ENCODE measurements at regions not wholly inside any gene's neighbourhood (a gene's known extent, or its start where the extent isn't known, plus 50 kb on each side); places are given as distances from the start of the nearest gene placed in this dataset.
"Not testable (repeated sequence)": the region's sequence is repeated elsewhere in the genome, so short reads cannot be mapped to it uniquely, and the experiment has no call there.

DNA sequence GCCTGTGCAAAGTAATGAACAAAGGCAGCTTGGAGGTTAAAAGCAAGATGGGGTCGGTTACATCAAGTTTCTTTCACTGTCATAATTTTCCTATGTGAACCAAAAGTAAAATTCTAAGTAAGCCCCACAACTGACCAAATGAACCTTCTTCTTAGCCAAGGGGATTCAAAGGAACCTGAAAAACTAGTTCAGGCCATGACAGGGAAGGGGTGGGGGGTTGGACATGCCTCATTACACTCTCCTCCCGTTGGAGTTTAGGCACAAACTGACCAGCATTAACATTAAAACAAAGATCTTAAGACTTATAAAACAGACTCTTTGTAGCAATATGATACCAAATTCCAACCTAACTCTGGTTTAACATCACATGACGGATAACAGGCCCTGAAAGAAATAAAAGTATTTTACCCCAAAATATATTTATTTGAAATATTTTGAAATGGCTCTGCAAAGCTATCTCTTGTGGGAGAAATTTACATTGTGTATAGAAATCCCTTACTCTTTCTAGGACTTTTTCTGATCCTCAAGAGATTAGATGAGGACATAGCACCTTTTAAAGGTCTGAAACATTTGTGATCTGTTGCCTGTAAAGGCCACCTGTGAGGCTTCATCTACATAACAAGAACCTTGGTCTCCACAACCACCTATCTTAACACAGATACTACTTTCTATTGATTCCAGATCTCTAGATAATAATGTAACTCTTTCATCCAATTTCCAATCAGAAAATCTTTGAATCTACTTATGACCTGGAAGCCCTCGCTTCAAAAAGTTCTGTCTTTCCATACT is 1829.0 kb upstream of the MIR17HG start:
- DNase-seq (ENCODE audit: low spot score), result no peak
- ATAC-seq, result no peak

DNA sequence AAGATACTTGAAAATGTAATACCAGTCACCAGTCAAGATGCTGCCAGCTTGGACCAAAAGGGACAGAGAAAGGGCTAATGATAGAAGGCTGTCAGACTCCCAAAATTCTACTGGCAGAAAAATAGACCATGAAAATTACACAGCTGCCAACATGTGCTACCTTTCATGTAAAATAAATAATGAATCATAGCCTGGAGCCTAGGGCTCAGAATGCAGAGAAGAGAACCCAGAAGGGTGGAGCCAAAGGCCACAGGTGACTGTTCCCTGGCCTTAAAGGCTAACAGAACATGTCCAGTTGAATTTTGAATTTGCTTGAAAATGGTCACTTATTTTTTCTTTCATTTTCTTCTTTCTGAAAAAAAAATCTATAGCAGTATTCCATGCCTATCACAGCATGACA is 1827.0 kb upstream of the MIR17HG start:
- no peak for DNase-seq (ENCODE audit: low spot score)
- no peak for ATAC-seq

DNA sequence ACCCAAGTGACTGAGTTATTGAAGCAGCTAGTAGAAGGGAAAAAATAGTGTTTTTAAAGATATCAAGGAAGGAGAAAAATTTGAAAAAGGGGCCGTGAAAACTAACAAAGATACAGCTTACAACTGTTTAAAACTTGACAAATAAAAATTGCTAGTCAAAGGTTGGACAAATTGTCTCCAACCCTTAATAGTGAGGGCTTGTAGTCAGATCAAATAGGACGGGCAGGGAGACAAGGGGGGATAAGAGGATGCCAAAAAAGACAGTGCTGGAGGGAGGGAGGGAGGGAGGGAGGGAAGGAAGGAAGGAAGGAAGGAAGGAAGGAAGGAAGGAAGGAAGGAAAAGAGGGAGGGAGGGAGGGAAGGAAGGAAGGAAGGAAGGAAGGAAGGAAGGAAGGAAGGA is 1825.8 kb upstream of the MIR17HG start:
- not testable (repeated sequence) for ATAC-seq; DNase-seq (ENCODE audit: low spot score)

DNA sequence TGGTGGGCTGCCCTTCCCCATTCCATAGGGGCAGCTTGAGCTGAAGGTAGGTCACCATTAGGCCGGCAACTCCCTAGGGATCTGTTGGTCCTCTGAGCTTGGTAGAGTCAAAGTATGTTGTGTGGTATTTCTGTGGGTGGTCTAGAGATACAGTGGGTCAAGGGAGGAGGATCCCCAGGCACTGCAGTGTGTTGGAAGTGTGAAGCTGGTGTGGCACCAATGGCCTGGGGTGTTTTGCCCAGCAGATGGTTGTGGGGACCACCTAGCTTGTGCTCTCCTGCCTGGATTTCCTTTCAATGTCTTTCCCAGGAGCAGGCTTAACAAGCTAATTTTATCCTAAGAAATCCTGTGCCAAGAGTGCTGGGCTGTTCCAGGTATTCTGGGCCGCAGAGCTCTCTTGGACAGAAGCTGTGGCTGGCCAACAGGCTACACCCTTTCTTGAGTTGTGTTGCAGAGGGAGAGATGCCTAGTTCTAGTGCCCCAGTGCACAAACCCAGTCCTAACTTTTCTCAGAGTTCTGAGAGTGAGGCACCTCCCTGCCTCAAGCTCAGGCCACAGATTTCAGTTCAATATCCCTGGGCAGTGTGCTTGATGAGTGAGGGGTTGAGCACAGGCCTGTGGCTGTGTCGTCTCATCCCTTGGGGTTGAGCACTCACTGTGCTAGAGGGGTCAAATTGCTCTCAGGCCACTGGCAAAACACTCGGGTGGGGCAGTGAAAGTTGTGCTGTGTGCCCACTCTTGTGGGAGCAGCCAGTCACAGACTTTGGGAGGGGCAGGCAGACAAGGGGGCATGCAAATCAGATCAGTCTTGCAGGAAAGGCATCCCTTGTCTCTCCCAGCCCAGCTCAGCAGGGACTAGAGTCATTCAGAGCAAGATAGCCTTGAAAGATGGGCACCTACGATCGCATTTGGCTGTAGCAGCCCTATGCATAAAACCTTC is 1806.1 kb upstream of the MIR17HG start:
- ATAC-seq (no peak), DNase-seq (ENCODE audit: low spot score) (no peak)

DNA sequence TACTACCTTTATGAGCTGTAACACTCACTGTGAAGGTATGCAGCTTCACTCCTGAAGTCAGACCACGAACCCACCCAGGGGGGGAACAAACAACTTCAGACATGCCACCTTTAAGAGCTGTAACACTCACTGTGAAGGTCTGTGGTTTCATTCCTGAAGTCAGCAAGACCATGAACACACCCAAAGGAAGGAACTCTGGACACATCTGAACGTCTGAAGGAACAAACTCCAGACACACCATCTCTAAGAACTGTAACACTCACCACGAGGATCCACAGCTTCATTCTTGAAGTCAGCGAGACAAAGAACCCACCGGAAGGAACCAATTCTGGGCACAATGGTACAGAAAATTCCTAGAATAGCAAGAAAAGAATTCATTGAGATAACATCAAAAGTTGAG is 1796.5 kb upstream of the MIR17HG start:
- no peak for DNase-seq (ENCODE audit: low spot score)
- no peak for ATAC-seq

DNA sequence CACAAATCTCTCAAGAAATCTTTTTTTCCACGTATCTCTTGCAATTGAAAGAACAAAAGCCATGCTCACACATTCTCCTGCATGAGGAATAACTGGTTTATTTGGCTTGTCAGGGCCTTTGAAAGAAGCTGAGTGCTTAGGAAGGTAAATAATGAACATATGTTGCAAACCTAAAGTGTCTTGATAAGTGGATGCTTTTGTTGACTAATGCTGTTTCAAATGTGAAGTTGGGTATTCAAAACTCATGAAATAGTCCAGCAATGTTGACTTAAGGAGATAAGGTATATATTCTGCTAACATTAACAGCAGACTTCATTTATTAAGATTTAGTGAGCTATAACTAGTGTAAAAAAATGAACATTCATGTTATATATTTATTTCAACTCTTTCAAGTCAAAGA is 1792.7 kb upstream of the MIR17HG start:
- DNase-seq (ENCODE audit: low spot score), result no peak
- no peak for ATAC-seq

DNA sequence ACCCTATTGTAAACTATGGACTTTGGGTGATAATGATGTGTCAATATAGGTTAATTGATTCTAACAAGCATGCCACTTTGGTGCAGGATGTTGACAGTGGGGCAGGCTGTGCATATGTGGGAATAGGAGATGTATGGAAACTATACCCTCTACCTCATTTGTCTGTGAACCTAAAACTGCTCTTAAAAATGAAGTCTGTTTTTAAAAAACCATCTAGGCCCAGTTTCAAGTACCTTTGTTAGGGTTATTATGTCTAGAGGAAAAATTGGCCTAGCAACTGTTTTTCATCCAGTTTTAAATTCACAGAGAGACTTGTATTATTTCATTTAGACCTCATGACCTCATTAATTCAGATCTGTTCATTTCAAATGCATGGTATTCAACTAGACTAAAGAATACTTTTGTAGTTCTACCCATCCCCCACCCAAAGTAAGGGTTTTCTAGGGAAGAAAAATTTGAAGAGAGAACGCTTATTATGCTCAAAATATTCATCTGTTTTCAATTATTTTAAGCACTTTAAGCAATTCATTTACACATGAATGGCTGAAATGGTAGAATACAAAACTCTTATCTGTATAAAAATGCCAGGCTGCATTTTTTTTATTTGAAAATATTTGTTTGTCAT is 1781.9 kb upstream of the MIR17HG start:
- no peak for ATAC-seq
- DNase-seq (ENCODE audit: low spot score), result no peak

DNA sequence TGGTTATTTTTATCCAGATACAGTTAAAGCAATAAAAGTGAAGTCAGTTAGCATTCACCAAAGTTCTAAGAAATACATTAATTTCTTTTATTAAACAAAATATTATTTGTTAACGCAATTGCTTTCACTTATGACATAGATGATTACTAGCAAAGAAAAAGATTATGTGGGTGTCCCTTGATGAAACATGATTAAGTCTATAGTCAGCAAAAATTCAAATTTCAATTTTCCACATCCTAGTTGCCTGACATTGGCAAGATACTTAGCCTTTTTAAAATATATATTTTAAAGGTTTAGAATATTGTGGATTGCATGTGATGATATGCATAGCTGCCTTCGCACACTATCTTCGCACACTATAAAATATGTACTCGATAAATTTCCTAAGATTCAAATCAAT is 1780.5 kb upstream of the MIR17HG start:
- DNase-seq (ENCODE audit: low spot score) (no peak), ATAC-seq (no peak)

DNA sequence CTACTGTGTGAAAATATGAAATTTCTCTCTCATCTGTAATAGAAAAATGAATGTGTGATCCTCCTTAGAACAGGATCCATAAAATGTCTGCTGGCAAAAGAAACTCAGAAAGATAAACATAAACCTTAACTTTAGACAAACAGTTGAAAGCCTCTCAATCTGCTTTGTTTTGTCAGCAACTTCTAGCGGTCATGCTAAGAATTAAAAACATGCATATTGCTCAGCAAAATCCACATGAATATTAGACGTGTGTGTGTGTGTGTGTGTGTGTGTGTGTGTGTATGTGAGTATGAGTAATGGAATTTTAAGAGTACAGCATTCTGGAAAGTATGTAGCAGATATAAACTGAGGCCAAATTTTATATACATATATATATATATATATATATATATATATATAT is 1779.2 kb upstream of the MIR17HG start:
- ATAC-seq, result no peak
- no peak for DNase-seq (ENCODE audit: low spot score)

DNA sequence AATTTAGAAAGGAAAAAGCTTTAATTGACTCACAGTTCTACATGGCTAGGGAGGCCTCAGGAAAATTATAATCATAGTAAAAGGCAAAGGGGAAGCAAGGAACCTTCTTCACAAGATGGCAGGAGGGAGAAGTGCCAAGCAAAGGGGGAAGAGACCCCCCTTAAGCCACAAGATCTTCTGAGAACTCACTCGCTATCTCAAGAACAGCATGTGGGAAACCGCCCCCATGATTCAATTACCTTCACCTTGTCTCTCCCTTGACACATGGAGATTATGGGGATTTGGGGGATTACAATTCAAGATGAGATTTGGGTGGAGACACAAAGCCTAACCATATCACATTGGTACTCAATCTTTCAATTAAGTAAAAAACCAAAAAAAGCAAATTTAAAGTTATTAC is 1778.7 kb upstream of the MIR17HG start:
- DNase-seq (ENCODE audit: low spot score) (no peak), ATAC-seq (no peak)

DNA sequence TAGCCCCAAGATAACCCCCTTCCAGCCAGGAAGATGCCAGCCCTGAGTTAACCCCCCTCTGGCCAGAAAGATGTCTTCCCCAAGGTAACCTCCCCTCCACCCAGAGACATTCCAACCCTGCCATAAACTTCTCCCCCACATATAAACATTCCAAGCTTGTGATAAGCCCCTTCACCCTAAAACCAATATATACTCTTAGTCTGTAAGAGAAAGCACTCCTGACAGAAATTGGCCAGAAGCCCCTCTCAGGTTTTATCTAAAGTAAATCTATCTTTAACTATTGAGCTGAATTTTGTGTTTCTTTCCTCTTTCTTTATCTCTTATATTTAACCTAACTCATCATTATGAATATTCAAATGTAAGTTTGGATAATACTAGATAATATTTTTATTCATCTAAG is 1775.8 kb upstream of the MIR17HG start:
- DNase-seq (ENCODE audit: low spot score) (no peak), ATAC-seq (no peak)

DNA sequence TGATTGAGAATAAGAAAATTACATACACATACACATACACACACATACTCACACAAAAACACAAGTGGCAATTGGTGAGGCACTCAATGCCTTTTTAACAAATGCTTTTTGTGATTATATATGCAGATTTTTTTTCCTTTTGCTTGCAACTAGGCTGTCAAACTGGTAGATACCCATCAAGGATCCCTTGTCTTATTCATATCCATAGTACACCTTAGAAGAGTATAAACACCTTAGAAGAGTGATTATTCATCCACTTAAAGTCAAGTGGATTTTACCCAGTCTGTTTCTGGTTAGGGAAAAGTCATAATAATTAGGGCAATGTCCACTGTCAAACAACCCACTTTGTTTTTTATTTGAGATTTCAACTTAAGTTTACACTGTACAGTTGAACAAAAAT is 1773.4 kb upstream of the MIR17HG start:
- no peak for ATAC-seq
- no peak for DNase-seq (ENCODE audit: low spot score)

DNA sequence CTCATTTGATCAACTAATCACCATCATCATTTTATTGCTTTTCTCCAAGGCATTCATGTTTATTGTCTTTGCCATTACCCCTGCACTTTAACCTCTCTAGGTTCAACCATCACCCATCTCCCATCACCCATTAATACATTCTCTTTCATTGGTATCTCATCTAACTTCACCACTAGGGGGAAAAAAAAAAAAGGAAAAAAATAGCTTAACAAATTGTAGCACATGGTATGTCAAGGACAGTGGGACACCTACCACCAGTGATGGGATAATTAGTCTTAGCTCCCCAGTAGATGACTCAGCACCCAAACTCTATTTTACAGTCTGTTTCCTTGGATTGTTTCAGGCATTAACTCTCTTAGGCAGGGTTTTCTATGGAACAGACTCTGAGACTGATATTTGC is 1770.2 kb upstream of the MIR17HG start:
- DNase-seq (ENCODE audit: low spot score) (no peak), ATAC-seq (no peak)

DNA sequence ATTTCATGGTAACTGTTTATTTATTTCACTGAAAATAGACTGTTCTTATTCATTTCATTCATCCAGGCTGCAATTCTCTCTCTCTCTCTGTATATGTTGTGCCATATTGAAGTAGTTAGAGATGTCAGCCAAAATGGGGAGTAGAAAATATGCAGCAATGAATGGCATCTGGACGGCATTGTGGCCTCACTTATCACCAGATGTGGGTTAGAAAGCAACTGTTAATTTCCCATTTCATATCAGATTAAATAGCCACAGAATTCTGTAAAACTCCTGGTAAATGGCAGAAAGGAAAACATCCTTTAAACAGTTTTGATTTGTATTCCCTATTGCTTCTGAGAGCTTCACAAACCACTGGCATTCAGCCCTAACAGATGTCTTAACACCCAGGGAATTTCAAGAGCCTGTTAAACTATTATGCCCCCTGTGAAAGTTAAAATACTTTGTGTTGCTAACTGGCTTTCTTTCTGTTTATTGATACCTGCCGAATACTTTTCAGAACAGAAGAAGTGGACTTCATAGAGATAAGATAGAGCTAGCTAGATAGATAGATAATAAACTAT is 1763.3 kb upstream of the MIR17HG start:
- DNase-seq (ENCODE audit: low spot score) (no peak), ATAC-seq (no peak)

DNA sequence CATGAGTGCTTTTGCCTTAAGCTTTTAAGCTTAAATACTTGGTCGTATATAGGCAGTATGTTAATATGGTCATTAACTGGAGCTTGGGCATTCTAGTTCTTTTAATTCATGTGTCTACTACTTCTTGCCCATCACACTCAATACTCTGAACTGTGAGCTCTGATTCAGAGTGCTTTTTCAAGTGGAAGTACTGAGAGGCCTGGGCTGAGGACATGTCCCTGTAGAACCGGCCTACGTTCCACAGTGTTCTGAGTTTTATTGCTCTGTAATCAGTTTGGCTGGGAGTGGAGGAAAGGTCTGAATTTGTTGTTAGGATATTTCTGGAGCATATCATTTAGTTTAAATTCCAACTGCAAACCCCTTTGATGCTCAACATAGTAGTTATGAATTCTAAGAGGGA is 1744.8 kb upstream of the MIR17HG start:
- ATAC-seq (no peak), DNase-seq (ENCODE audit: low spot score) (no peak)

DNA sequence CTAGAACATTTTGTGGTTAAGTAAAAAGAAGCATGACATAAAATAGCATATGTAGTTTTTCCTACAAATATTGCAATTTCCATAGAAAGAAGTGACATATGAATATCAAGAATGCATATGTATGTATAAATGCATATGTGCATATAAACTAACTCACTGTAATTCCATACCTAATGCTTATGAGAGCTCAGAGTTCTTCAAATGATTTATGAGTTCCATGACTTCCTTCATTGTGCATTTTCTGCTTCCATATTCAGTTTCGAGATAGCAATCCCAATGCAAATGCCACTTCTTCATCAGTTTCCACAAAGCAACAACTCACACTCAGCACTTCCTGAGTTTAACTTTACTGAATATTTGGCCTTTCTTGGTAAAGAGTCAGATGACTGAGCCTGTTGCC is 1744.3 kb upstream of the MIR17HG start:
- ATAC-seq (no peak), DNase-seq (ENCODE audit: low spot score) (no peak)

DNA sequence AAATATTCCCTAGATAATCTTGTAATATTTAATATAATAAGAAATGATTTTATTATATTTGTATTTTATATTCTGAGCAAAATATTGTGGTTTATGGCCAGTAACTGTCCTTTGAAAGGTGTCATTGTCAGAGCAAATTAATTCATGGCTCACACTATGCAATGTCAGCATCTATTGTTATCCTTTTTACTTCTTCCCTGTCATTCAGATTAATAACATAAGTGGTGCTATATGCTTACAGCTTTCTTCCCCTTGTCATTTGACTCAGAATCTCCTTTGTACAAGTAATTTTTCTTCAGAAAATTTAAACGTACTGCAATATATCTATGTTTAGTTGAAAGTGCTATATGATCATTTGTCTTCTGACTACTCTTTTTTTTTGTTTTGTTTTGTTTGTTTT is 1738.2 kb upstream of the MIR17HG start:
- ATAC-seq, result no peak

DNA sequence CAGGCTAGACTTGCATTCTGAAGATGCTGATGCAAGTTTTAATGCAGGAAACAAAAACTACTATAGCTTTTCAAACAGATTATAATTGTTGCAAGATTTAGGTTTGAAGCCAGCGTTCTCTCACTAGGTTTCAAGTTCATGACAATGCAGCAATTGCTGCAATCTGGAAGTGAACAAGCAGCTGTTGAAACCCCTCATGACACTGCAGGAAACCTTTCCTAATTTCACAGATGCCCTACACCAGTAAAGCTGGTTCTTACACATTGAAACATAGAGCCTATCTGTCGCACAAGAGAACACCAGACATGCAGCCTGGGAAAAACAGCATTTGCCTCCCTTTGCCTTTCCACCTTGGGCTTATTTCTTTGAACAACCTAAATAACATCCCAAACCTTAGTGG is 1737.2 kb upstream of the MIR17HG start:
- DNase-seq (ENCODE audit: low spot score), result no peak
- no peak for ATAC-seq

More for the DNA sequence above, 1738.2 kb upstream of the MIR17HG start:
- no peak for DNase-seq (ENCODE audit: low spot score)

DNA sequence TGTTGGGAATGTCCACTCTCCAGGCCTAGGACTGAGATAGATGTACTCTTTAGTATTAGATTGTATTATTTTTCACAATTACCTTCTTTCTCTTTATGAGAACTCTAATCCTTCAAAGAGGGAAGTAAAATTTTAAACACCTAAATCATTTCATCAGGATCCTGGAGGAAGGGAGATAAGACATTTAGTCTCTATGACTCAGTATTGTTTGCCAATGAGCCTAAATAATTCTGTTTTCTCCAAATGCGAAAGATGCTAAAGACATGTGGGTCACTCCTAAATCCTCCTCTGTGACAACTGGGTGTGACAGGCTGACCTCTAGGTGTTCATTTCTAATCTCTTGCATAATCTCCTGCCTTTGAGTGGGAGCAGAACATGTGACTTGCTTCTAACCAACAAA is 1736.6 kb upstream of the MIR17HG start:
- ATAC-seq, result no peak
- DNase-seq (ENCODE audit: low spot score), result no peak

DNA sequence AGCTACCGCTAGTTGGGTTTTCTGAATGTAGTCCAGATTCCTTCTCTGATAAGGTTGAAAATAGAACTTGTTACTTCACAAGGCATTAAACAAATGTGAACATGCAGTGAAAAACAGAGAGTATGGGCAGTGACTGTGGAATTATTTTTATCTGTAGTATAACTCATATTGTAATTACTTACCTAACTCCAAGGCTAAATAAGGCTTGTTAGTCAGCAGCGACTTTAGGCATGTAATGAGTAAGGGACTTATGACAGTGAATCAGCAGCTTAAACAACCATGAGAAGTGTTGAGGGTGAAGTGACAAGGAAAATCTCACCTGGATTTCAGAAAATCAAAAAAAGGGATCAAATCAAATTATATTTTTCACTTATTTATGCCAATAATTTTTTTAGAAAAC is 1719.5 kb upstream of the MIR17HG start:
- no peak for ATAC-seq
- DNase-seq (ENCODE audit: low spot score), result no peak

DNA sequence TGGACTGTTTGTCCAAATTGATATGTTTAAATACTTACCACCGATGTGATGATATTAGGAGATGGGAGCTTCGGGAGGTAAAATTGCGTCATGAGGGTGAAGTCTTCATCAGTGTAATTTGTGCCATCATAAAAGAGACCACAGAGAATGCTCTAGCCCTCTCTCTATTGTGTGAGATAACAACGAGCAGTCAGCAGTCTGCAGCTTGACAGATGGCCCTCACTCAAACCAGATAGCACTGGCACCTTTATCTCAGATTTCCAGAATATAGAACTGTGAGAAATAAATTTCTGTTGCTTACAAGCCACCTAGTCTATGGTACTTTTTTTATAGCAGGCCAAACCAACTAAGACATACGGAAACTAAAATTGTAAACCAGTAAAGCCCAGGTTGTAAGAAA is 1718.9 kb upstream of the MIR17HG start:
- ATAC-seq, result no peak

More for the DNA sequence above, 1718.9 kb upstream of the MIR17HG start:
- DNase-seq (ENCODE audit: low spot score), result no peak

All from left lobe of liver (tissue), 2 donors.